ENCODE measurements at regions not wholly inside any gene's neighbourhood (a gene's known extent, or its start where the extent isn't known, plus 50 kb on each side); places are given as distances from the start of the nearest gene placed in this dataset.

DNA sequence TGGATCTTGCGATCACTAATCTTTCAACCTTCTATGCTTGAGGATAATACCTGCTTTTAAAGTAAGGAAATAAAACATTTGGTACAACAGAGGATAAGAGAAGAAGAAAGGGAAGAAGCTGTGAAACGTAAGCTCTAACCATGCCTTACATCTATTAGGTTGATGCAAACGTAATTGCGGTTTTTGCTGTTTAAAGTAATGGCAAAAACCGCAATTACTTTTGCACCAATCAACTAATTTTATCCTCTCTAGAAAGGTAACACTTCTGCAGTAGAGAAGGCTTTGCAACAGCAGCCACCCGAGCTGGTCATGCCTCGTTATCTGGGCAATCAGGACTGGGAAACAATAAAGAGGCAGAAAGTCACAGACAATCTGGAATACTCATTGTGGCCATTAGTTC, 224.1 kb downstream of the MED10 start:
- TF ChIP-seq CTCF (IDR thresholded peaks at IDR 0.05; ENCODE audit: low read depth, low read length, missing control alignments): no peak
- no peaks in the 10 kb centered on the region for H3K36me3 ChIP-seq (replicated peaks)
- no peak for DNase-seq
- H3K4me3 ChIP-seq (ENCODE audit: low read depth, low read length): no peak overlapping the region
- in situ Hi-C loops (cut with HindIII; ENCODE audit: low pct_ligation_motif_present, low sequenced_read_pairs): no loop called here
- no peaks in the 10 kb centered on the region for H3K27me3 ChIP-seq (replicated peaks)
- no peak overlapping the region for H3K27ac ChIP-seq

- Histone ChIP-seq H3K27ac (no peak overlapping the region), H3K27me3 (replicated peaks) (no peaks in the 10 kb centered on the region), H3K4me3 (ENCODE audit: low read depth, low read length) (no peak overlapping the region), H3K36me3 (replicated peaks) (no peaks in the 10 kb centered on the region)
- in situ Hi-C loops (cut with HindIII; ENCODE audit: low pct_ligation_motif_present, low sequenced_read_pairs): no loop called here
- DNase-seq: no peak
- TF ChIP-seq CTCF (IDR thresholded peaks at IDR 0.05; ENCODE audit: low read depth, low read length, missing control alignments): no peak
These were observed 232.1 kb downstream of the MED10 start for GRCh38 chr5:6146271-6146670.

DNA sequence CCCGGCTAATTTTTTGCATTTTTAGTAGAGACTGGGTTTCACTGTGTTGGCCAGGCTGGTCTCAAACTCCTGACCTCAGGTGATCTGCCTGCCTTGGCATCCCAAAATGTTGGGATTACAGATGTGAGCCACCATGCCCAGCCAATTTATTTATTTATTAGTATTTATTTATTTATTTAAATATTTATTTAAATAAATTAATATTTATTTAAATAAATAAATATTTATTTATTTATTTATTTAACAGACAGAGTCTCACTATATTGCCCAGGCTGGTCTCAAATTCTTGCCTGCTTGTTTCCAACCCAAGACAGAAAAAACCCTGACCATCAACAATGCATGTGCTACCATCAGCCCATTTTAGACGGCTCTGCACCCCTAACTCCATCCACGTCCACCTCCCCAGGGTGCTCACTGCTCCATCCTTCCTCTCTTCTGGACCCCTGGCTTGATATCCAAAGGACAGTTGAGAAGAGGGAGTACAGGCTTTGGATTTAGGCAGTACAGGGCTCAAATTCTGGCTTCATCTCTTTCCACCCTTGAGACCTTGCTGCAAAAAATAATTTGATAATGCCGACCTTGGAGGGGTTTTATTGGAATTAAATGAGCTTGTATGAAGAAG, 232.6 kb downstream of the MED10 start:
- no peak overlapping the region for H3K27ac ChIP-seq
- H3K36me3 ChIP-seq (replicated peaks): no peaks in the 10 kb centered on the region
- TF ChIP-seq CTCF (IDR thresholded peaks at IDR 0.05; ENCODE audit: low read depth, low read length, missing control alignments): no peak
- no peaks in the 10 kb centered on the region for H3K27me3 ChIP-seq (replicated peaks)
- in situ Hi-C loops (cut with HindIII; ENCODE audit: low pct_ligation_motif_present, low sequenced_read_pairs): no loop called here
- no peak for DNase-seq
- H3K4me3 ChIP-seq (ENCODE audit: low read depth, low read length): no peak overlapping the region

DNA sequence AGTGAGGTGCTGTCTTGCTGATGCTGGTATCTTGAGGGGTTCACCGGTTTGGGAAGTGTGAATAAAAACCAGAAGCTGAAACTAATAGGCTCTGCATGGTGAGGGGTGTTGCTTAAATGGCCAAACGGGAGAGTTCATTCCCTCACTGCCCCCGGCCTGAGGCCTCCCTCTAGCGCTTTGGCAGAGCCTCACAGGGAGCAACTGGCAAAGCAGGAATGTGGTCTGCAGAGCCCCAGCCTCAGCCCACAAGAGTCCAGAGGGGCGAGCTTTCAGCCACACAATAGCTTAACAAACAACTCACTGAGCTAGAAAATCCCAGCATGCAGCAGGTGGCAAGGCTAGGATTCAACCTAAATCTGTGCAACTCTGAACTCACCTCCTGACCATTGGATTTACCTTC, 234.8 kb downstream of the MED10 start:
- Histone ChIP-seq H3K36me3 (replicated peaks) (no peaks in the 10 kb centered on the region), H3K27me3 (replicated peaks) (no peaks in the 10 kb centered on the region), H3K4me3 (ENCODE audit: low read depth, low read length) (no peak overlapping the region), H3K27ac (no peak overlapping the region)
- in situ Hi-C loops (cut with HindIII; ENCODE audit: low pct_ligation_motif_present, low sequenced_read_pairs): no loop called here
- no peak for DNase-seq
- TF ChIP-seq CTCF (IDR thresholded peaks at IDR 0.05; ENCODE audit: low read depth, low read length, missing control alignments): no peak

DNA sequence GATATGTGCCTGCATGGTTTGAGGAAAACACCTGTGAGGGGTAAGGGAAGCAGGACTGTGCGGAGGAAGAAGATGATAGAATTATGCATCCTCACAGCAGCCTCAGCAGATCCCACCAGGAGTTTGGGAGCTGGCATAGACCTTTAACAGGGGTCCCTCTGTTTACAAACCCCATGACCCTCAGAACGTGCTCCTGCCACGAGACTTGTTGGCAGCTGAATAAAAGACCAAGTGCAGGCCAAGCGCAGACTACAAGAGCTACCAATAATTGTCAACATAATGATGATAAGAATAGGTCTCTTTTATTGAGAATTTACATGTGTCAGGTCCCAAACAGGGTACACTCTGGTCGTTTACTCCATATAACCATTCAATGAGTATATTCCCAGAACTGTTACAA, 236.0 kb downstream of the MED10 start:
- Histone ChIP-seq H3K27me3 (replicated peaks) (no peaks in the 10 kb centered on the region), H3K4me3 (ENCODE audit: low read depth, low read length) (no peak overlapping the region), H3K36me3 (replicated peaks) (no peaks in the 10 kb centered on the region), H3K27ac (no peak overlapping the region)
- no peak for DNase-seq
- TF ChIP-seq CTCF (IDR thresholded peaks at IDR 0.05; ENCODE audit: low read depth, low read length, missing control alignments): no peak
- in situ Hi-C loops (cut with HindIII; ENCODE audit: low pct_ligation_motif_present, low sequenced_read_pairs): no loop called here

DNA sequence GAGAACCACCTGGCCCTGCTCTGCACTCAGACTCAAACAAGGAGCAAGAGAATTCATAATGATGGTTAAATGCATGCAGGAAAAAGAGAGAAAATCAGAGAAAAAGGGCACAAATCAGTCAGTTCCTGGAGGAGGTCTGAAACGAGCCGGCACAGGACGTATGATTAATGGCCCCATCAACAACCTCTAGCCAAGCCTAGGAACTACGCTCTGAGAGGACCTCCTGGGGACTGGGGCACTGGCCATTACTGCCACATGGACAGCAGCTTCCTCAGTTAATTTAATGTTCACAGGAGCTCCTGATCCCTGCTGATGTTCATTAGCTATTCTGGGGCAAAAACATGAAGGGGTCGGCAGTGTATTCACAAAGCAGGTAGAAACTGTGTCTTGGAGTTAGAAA, 238.1 kb downstream of the MED10 start:
- H3K27ac ChIP-seq: no peak overlapping the region
- no peak for DNase-seq
- H3K4me3 ChIP-seq (ENCODE audit: low read depth, low read length): no peak overlapping the region
- H3K36me3 ChIP-seq (replicated peaks): no peaks in the 10 kb centered on the region
- in situ Hi-C loops (cut with HindIII; ENCODE audit: low pct_ligation_motif_present, low sequenced_read_pairs): no loop called here
- no peaks in the 10 kb centered on the region for H3K27me3 ChIP-seq (replicated peaks)
- no peak for TF ChIP-seq CTCF (IDR thresholded peaks at IDR 0.05; ENCODE audit: low read depth, low read length, missing control alignments)
